ENCODE measurements at regions not wholly inside any gene's neighbourhood (a gene's known extent, or its start where the extent isn't known, plus 50 kb on each side); places are given as distances from the start of the nearest gene placed in this dataset.

DNA sequence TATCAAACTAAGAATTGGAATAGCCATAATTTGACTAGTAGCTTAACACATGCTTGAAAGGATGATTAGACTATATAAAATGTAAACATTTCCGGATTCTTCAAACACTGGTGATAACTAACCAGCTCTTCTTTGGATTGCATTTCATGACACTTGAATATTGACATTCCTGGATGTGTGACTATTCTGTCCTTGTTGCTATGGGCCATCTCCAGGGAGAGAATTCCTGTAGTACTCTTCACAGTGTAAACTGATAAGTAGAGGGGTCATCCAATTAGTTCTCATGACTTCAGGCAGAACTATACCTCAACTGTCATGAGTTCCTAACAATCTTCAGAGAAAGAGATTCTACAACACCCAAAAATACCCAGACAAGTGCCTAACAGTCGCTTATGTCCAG is 1026.7 kb upstream of the TENM3 start:
- TF ChIP-seq, protein P1, sequence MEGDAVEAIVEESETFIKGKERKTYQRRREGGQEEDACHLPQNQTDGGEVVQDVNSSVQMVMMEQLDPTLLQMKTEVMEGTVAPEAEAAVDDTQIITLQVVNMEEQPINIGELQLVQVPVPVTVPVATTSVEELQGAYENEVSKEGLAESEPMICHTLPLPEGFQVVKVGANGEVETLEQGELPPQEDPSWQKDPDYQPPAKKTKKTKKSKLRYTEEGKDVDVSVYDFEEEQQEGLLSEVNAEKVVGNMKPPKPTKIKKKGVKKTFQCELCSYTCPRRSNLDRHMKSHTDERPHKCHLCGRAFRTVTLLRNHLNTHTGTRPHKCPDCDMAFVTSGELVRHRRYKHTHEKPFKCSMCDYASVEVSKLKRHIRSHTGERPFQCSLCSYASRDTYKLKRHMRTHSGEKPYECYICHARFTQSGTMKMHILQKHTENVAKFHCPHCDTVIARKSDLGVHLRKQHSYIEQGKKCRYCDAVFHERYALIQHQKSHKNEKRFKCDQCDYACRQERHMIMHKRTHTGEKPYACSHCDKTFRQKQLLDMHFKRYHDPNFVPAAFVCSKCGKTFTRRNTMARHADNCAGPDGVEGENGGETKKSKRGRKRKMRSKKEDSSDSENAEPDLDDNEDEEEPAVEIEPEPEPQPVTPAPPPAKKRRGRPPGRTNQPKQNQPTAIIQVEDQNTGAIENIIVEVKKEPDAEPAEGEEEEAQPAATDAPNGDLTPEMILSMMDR (IDR thresholded peaks at IDR 0.05), result no peak
- no peak for TF ChIP-seq POLR2A (IDR thresholded peaks at IDR 0.05)
